ENCODE measurements at regions not wholly inside any gene's neighbourhood (a gene's known extent, or its start where the extent isn't known, plus 50 kb on each side); places are given as distances from the start of the nearest gene placed in this dataset.
A peak's percentile ranks its signal among the peaks of the same experiment; 100 is the strongest.

DNA sequence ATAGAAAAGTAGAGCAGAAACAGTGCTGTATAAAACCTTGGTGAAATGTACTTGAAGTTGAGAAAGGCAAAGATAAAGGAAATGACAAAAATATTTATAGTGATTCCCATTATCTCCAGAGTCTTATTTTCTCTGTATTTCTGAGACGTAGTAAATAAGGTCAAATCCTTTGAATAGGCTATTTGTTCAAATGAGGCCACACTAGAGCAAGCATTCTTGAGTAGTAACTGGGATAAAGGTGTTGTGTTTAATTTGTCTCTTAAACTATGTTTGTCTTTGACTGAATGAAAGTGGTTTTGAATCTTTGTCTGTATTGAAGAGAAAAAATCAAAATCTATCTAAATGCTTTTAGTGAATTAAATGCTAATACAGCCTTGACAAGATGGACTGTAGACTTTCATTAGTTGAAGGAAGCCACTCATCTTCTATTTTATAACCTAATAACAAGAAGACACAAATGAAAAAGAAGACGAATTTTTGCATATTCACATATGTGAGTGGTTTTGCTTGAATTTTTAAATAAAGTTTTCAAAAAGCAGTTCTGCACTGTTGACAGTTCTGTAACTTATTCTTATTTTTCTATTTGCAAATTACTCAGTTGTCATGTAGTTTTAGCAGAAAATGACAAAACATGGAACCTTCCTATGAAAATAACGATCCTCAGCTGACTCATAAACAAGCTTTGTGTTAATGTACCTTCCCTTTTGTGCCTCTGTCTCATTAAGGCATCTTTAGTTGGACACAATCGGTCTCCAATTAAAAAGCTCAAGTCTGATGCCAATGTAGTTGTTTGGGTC is 94.8 kb upstream of the PCDH18 start:
- DNase-seq = no peak

DNA sequence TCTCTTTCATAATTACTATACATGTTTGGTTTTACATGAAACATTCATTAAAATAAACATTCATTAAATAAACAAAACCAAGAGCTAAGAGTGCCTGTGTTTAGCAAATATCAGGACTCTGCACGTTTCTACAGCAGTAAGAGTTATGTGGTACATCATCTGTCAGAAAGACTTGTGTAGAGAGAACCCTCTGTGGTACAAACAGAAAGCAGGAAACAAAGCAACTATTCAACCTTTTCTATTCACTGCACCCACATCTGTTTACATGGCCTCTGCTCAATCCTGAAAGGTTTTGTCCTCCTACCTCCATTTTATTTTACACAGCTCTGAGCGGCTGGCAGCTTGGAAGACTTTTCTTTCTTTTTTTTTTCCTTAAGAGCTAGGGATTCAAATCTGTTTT is 90.7 kb upstream of the PCDH18 start:
- DNase-seq = no peak

GRCh38 chr4:137621056-137621455 is 88.8 kb upstream of the PCDH18 start:
- DNase-seq = no peak

- no peak for DNase-seq
Measured at GRCh38 chr4:137614491-137614890, 82.2 kb upstream of the PCDH18 start.

DNA sequence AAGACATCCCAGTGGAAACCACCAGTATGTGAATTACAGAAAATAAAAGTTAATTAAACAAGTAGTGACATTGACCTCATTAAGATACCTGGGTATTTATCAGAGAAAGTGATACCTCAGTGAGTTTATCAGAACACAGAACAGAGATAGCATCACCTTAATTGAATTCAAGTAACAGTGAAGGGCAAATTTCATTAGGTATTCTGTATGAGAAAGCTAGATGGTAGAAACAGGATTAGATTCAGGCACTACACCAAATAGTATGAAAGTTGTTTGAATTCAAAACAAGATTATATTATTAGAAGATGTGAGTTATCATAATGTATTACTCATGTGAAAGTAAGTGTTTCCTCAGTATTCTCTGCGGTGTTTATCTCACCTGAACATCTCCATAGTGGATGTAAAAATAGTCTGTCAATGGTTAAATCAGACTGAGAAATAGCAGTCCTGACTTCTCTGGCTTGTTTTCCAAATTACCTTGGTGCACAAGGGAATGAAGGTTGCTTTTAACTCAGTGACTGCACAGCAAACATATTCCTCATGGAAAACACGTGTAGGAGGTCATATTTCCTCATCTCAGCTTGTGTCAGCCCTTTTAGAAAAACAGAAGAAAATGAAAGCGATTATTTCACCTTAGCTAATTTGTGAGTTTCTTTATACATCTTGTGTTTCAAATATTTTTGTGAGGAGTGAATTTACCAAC is 79.9 kb upstream of the PCDH18 start:
- DNase-seq = no peak

GRCh38 chr4:137610960-137611359 is 78.7 kb upstream of the PCDH18 start:
- peak; percentile 29 for DNase-seq

DNA sequence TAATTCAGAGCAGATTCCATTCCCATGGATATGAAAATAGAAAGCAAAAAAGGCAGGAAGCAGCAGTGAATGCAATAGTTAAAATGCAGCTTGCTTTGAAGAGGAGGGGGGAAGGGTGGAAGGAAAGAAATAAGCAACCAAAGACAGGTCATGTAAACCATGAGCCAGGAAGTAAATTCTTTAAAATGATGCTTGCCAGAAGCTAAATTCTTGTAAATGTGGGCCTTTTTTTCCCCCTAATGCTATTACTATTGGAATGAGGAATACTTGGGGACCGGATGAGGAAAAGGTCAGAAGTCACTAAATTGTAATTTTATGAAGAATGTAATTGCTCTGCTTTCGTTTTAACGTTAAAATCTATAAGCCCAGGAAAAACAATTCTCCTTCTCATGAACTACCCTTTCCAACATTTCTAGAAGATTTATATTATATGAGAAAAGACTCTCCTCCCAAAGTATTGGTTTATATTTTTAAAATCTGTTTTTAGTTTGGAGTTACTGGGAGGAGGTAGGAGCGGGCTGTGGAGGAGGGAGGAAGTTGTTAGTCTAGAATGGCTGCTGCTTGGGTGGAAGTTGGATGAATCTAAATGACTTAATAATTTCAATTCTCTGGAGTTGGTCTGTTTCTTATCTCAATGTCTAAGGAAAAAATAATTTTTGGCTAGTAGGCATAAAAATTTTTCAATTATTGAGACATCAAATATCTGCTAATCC is 77.6 kb upstream of the PCDH18 start:
- DNase-seq = peak; percentile 79

GRCh38 chr4:137608085-137608484 is 75.8 kb upstream of the PCDH18 start:
- no peak for DNase-seq

GRCh38 chr4:137602436-137602835 is 70.1 kb upstream of the PCDH18 start:
- no peak for DNase-seq

- peak; percentile 60 for DNase-seq
Measured at GRCh38 chr4:137601934-137602333, 69.6 kb upstream of the PCDH18 start.

- no peak for DNase-seq
Measured at GRCh38 chr4:137599734-137600133, 67.4 kb upstream of the PCDH18 start.

- DNase-seq = no peak
Measured at GRCh38 chr4:137597752-137598430, 65.6 kb upstream of the PCDH18 start.

- peak; percentile 41 for DNase-seq
Measured at GRCh38 chr4:137587796-137588195, 55.5 kb upstream of the PCDH18 start.

DNA sequence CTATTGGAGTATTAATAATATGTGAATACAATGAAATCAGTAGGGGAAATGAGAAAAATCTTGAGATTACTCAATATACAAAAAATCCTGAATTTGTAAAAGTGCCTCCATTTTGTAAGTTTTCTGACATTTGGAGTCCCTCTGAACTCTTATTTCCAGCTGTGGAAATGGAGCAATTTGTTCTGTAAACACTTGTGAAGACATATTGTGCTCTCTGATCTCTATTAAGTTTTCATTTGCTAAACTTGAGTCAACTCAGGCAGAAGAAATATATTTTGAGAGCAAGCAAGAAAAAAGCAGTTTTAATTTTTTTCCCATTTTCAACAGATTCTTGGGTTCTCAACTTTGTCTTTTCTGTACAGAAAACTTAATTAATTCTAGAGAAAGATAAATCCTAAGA is 51.4 kb upstream of the PCDH18 start:
- DNase-seq = no peak

Data from EL (cell line).